DND-41 (cell line): ENCODE measurements at regions not wholly inside any gene's neighbourhood (a gene's known extent, or its start where the extent isn't known, plus 50 kb on each side); places are given as distances from the start of the nearest gene placed in this dataset.

Experiments
- EZH2 ChIP-seq: IDR thresholded peaks from 3 replicates; pipeline ENCODE4 v1.6.1; 2012; ENCODE audit warnings: borderline replicate concordance, low read depth, mild to moderate bottlenecking, moderate library complexity, low read length, inconsistent platforms; ENCODE audit not compliant: severe bottlenecking
- TF ChIP-seq, protein P1 (sequence below): IDR thresholded peaks from 2 replicates; pipeline ENCODE4 v1.5.1; 2012; ENCODE audit warnings: borderline replicate concordance, low read length, moderate library complexity, mild to moderate bottlenecking; ENCODE audit not compliant: poor library complexity, severe bottlenecking; ENCODE audit errors: extremely low read depth

DNA sequence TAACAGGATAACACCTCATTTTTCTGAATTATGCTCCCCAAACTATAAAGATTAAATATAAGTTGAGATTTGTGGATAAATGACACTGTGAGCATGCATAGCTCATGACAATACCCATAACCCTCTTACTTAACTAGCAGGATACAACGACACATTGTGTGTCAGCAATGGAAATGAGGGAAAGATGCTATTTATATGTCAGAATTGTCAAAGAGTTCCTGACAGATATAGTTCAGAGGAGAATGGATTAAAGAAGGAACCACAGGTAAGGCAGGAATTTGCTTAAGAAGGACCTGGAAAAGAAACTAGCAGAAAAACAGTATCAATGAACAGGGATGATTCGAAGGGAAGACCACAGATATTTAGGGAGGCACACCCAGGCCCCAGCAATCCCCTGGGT, 591.0 kb downstream of the DHX35 start:
- TF ChIP-seq EZH2 = no peak
- TF ChIP-seq, protein P1, sequence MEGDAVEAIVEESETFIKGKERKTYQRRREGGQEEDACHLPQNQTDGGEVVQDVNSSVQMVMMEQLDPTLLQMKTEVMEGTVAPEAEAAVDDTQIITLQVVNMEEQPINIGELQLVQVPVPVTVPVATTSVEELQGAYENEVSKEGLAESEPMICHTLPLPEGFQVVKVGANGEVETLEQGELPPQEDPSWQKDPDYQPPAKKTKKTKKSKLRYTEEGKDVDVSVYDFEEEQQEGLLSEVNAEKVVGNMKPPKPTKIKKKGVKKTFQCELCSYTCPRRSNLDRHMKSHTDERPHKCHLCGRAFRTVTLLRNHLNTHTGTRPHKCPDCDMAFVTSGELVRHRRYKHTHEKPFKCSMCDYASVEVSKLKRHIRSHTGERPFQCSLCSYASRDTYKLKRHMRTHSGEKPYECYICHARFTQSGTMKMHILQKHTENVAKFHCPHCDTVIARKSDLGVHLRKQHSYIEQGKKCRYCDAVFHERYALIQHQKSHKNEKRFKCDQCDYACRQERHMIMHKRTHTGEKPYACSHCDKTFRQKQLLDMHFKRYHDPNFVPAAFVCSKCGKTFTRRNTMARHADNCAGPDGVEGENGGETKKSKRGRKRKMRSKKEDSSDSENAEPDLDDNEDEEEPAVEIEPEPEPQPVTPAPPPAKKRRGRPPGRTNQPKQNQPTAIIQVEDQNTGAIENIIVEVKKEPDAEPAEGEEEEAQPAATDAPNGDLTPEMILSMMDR = no peak
